AG04450 (cell line): ENCODE measurements at regions not wholly inside any gene's neighbourhood (a gene's known extent, or its start where the extent isn't known, plus 50 kb on each side); places are given as distances from the start of the nearest gene placed in this dataset.
"Not testable (repeated sequence)": the region's sequence is repeated elsewhere in the genome, so short reads cannot be mapped to it uniquely, and the experiment has no call there.

Source experiments
- CTCF ChIA-PET: fragments of 300-600, 350-600 bp; formaldehyde crosslinking; extraction: SDS; loops from one replicate; lab custom pipeline; 2022; ENCODE audit warnings: antibody characterized with exemption, inconsistent platforms; lab: Charles Lee
- POLR2A ChIA-PET: fragments of 350-600 bp; formaldehyde crosslinking; extraction: SDS; loops from one replicate; lab custom pipeline; 2021; ENCODE audit warnings: antibody characterized with exemption, inconsistent platforms; lab: Yijun Ruan, JAX
- DNase-seq: peaks from one replicate; pipeline ENCODE4 v3.0.0-alpha.2; 2011; ENCODE audit warnings: low read depth, low spot score
- H3K27ac ChIP-seq: one replicate; pipeline ENCODE4 v1.5.1; 2012; ENCODE audit warnings: low read depth, low read length, control low read depth
- H3K27me3 ChIP-seq: one replicate; pipeline ENCODE4 v1.6.0; 2012; ENCODE audit warnings: low read length; ENCODE audit not compliant: control insufficient read depth, insufficient read depth
- H3K4me3 ChIP-seq: 2 replicates; pipeline ENCODE4 v1.5.1; 2011; ENCODE audit warnings: mild to moderate bottlenecking, low read depth, low read length, control low read depth
- H3K9me3 ChIP-seq: 2 replicates; pipeline ENCODE4 v1.5.1; 2012; ENCODE audit warnings: low read length; ENCODE audit not compliant: control insufficient read depth, insufficient read depth
- CTCF ChIP-seq: IDR thresholded peaks from 2 replicates; pipeline ENCODE4 v1.5.1; 2011; ENCODE audit warnings: low read depth, low read length, control low read depth, inconsistent platforms

- ChIA-PET CTCF (no interaction called here), POLR2A (no interaction called here)
- H3K4me3 ChIP-seq, result no peak overlapping the region
- no peak for DNase-seq
- no peaks in the 10 kb centered on the region for H3K27me3 ChIP-seq
- no peak overlapping the region for H3K27ac ChIP-seq
- peaks cover 12% of the 10 kb centered on the region for H3K9me3 ChIP-seq
- TF ChIP-seq CTCF, result no peak
Measured at GRCh38 chr5:62828742-62829603, 250.4 kb downstream of the LRRC70 start.

DNA sequence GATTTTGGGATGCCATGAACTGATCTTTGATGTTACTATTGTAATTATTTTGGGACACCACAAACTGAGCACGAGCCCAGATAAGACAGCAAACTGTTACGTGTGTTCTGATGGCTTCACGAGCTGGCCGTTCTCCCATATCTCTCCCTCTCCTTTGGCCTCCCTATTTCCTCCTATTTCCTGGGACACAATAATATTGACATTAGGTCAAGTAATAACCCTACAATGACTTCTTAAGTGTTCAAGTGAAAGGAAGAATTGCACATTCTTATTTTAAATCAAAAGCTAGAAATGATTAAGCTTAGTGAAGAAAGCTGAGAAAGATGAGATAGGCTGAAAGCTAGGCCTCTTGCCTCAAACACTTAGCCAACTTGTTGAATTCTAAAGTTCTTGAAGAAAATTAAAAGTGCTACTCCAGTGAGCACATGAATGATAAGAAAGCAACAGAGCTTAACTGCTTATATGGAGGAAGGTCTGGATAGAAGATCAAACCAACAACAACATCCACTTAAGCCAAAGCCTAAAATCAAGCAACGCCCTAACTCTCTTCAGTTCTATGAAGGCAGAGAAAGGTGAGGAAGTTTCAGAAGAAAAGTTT lies 247.1 kb downstream of the LRRC70 start:
- ChIA-PET CTCF (no interaction called here), POLR2A (no interaction called here)
- H3K27me3 ChIP-seq, result no peaks in the 10 kb centered on the region
- H3K27ac ChIP-seq, result no peak overlapping the region
- no peak for TF ChIP-seq CTCF
- no peak overlapping the region for H3K4me3 ChIP-seq
- H3K9me3 ChIP-seq, result peaks cover 5% of the 10 kb centered on the region; the same call in 1 of the 2 replicates
- no peak for DNase-seq

- ChIA-PET POLR2A (no interaction called here), CTCF (no interaction called here)
- Histone ChIP-seq H3K9me3 (peaks cover 1% of the 10 kb centered on the region; the same call in 1 of the 2 replicates), H3K27ac (no peak overlapping the region), H3K27me3 (no peaks in the 10 kb centered on the region), H3K4me3 (no peak overlapping the region)
- no peak for DNase-seq
- TF ChIP-seq CTCF, result no peak
Measured at GRCh38 chr5:62824936-62825335, 246.3 kb downstream of the LRRC70 start.

GRCh38 chr5:62817043-62817442 lies 238.4 kb downstream of the LRRC70 start:
- CTCF ChIA-PET, DNase-seq, H3K27ac ChIP-seq, H3K9me3 ChIP-seq, POLR2A ChIA-PET, H3K4me3 ChIP-seq, H3K27me3 ChIP-seq: not testable (repeated sequence)

GRCh38 chr5:62814991-62815390 lies 236.4 kb downstream of the LRRC70 start:
- Histone ChIP-seq H3K9me3 (no peaks in the 10 kb centered on the region; the same call in 1 of the 2 replicates), H3K4me3 (no peak overlapping the region), H3K27me3 (no peaks in the 10 kb centered on the region), H3K27ac (no peak overlapping the region)
- POLR2A ChIA-PET, result no interaction called here
- CTCF ChIA-PET, result no interaction called here
- DNase-seq, result no peak
- TF ChIP-seq CTCF, result no peak
